HG03097 (cell line): ENCODE measurements at regions not wholly inside any gene's neighbourhood (a gene's known extent, or its start where the extent isn't known, plus 50 kb on each side); places are given as distances from the start of the nearest gene placed in this dataset.

Experiments
- ATAC-seq: cut with Tn5 transposase; IDR thresholded peaks from one replicate; pipeline ENCODE4 v1.9.1; 2021; ENCODE audit not compliant: unreplicated experiment, low FRiP score

DNA sequence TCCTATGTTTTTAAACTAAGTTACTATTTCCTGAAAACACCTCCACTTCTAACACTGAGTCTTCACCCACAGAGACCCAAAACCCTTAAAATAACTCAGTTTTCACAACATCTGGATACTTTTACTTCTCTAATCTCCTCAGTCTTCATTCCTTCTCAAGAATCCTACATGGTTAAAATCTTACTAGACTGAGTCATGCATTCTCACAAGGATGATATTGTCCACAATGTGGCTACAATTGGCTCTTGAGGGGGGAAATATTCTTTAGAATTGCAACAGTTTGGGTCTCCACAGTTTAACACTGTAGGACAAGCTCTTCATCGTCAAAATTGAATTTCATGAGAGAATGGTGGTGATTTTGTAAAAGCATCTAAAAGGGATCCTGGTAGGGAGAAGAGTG is 397.1 kb downstream of the SLITRK5 start:
- no peak for ATAC-seq

DNA sequence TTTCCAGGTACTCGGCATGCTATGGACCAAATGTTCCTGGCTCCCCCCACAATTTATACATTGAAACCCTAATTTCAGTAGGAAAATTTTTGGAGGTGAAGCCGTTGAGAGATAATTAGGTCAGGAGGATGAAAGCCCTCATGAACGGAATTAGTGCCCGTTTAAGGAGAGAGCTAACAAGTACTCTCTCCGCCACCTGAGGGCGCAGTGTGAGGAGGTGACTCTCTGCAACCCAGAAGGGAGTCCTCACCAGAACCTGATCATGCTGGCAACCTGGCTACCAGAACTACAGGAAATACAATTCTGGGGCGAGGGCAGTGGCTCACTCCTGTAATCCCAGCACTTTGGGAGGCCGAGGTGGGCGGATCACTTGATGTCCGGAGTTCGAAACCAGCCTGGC is 397.8 kb downstream of the SLITRK5 start:
- no peak for ATAC-seq

DNA sequence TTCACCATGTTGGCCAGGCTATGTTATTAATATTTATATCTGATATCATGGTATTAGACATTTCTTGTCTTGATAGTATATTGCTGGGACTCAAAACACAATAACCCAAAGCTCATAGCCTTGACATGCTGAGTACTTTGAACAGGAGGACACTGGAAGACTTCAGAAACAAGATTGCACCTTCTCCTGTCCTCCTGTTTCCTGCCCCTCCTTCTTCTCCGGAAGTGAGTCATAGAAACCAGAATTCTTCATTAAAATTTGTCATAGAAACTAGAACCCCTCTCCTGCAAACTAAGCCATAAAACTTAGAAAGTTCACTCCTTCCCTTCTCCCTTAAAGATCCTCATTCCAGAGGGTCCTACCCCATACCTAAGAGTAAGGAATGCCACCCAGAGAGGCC is 400.2 kb downstream of the SLITRK5 start:
- no peak for ATAC-seq

- no peak for ATAC-seq
Measured at GRCh38 chr13:88074794-88075510, 403.8 kb downstream of the SLITRK5 start.

DNA sequence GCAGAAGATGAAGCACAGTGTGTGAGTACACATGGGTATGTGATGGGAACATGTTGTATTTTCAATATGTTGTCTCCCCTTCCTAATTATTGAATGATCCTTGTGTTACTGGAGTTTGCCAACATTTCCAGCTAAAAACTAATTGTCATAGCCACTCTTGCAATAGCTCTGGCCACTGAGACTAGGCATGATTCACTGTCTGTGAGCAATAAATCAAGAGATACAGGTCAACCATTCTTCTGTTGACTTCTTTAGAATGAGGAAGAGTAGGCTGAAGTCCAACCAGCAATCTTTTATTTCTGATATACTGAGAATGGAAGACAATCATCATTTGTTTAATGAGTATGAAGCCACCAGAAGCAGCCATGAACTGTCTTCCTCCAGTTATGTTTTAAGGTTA is 413.9 kb downstream of the SLITRK5 start:
- no peak for ATAC-seq

DNA sequence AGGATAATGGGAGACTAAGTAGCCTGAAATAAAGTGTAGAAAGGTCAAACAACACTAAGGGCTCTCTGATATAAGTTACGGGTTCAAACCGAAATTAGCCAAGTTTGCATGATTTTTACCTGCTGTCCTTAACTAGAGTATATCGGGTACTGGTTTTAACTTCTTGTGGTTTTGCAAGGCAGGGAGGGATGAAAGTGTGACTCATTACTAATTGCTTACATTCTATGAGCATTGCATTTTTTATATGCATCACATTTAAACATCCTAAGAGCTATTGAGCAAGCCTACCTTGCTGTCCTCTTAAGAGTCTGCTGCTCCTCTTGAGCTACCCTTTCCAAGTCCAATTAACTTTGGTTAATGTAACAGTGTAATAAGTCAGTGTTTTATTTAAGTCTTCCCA is 415.4 kb downstream of the SLITRK5 start:
- ATAC-seq, result no peak

DNA sequence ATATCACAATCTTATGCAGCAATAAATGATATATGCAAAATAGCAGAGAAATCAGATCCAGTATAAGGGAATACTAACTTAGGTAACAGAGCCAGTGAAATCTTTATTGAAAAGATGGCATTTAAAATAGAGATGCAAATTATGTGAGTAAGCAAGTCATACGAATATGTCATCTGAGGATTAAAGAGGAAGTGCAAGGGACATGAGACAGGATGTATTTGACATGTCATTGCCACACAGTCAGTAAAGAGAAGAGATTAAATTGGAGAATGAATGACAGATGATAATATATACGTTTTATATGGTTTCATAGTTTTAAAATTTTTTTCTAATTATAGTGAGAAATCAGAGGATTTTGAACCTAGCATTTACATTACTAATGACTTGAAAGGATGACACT is 426.4 kb downstream of the SLITRK5 start:
- no peak for ATAC-seq

DNA sequence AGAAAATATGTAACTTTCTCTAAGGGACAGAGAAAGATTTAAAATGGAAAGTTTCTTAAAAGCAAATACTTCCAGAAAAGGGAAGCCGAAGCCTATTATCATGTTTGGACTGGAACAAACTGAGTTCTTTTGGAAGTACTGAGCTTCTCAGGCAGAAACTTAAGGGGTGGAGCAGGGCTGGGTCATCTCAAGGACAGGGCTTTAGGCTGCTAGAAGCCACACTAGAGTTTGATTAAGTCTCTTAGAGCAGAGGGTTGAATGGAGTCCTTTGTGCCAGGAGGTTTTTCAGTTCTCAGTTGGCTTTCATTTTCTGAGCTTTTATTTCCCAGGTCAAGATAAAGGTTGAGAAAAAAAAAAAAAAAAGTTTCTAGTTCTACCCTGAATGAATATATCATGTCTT is 432.7 kb downstream of the SLITRK5 start:
- ATAC-seq, result no peak

DNA sequence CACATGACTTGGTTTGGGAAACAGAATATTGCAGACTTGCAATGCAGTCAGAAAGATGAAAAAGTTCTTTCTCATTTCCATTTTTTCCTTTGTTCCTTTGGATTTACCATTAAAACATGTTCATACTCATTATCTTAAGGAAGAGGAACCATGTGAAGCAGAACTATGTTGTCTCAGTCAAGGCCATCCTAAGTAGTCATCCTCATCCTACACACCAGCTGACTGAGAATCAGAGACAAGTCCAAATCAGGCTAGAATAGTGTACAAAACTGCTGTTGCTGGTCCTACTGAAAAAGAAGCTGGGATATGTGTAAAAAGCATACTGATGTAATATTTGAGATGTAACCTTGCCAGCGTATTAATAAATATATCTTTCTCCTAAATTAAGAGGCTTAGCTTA is 433.4 kb downstream of the SLITRK5 start:
- ATAC-seq, result no peak

DNA sequence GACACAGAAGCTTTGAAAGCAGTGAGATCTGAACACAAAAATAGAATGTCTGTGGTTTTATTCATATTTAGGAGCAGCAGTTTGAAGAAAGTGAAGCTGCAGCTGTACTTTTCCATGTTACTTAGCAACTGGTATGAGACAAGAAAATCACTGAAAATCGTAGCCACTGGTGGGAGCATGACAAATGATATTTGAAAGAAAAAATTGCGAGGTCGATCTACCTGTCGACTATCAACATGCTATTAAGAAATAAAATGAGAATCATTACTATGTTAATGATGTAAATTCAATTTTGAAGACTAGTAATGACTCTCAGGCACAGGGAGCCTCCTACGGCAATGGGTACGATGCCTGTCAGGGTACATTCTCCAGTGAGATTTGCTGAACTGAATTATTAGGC is 436.4 kb downstream of the SLITRK5 start:
- ATAC-seq, result no peak

GRCh38 chr13:88112526-88112925 is 441.4 kb downstream of the SLITRK5 start:
- no peak for ATAC-seq

GRCh38 chr13:88115976-88116375 is 444.8 kb downstream of the SLITRK5 start:
- no peak for ATAC-seq

DNA sequence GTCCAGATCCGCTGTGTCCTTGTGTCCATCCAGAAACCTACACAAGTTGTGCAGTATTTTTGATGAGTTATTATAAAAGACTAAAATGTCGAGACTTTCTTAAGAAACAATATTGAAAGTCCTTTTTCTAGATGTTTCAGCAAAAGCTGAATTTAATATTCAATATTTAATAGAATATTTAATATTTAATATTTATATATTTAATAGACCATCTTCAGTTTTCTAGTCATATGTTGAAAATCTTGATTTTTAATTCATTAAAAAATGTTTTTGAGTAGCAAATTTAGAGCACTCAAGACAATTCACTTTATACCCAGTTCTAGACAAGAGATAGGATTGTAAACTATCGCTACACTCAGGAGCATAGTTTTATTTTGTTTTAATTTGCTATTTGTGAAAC is 447.8 kb downstream of the SLITRK5 start:
- no peak for ATAC-seq

DNA sequence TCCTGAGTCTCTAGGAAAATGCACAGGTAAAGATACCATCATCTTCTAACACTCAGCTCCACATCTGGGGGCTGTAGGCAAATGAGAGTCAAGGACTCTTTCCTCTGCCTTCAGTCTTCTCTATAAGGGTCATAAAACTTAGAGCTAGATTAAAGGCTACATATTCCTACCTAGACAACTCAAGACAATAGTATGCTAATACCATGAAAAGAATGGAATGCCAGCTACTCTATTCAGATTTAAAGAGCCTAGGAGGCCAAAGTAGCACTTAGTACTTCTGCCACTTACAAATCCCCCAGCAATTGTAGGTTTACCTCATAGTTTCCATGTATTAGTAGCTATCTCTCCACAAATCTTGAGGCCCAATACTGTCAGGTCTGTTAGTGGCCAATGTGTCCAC is 453.0 kb downstream of the SLITRK5 start:
- ATAC-seq, result no peak

DNA sequence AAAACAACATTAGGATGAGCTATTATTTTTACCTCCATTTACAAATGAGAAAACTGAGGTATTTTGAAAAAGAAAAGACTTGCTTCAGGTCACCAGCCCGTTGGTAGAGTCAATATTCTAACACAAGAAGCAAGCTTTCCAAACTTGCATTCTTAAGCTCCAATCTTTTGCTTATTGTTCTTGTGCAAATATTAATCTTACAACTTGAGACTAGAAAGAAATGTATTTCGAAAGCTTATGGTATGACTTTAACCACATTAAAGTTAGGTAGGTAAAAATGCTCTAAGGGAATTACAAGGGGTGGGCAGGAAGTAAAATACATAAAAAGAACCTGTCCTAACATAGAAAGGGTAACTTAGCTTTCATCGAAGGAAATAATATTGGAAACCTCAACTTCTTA is 453.9 kb downstream of the SLITRK5 start:
- no peak for ATAC-seq

DNA sequence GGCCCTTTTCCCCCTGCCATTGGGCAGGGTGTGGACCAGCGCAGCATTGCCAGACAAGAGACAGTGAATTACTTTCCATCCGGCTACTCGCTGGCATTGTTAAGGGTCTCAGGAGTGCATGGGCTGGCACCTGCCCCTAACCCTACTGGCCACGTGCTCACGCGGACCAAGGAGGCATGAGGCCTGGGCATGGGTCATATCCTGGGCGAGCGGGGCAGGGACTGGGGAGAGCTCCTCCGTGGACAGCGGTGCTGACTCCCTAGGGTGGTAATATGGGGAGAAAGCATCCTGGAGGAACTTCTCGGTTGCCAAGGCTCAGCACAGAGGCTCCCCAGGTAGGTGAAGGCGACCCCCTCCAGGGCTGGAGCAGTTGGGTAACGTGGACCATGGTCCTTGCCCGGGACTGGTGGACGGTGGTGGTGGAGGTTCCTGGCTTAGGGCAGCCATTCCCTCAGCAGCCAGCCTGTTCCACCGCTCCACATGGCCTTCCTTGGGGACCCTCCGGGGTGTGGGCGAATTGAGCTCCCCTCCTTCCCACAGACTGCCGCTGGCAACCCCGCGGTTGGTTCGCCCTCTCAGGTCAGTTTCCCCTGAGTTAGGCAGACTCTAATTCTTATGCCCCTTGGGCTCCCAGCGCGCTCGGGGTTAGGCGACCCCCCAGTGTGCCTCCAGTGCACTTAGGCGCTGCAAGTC is 465.1 kb downstream of the SLITRK5 start:
- no peak for ATAC-seq

DNA sequence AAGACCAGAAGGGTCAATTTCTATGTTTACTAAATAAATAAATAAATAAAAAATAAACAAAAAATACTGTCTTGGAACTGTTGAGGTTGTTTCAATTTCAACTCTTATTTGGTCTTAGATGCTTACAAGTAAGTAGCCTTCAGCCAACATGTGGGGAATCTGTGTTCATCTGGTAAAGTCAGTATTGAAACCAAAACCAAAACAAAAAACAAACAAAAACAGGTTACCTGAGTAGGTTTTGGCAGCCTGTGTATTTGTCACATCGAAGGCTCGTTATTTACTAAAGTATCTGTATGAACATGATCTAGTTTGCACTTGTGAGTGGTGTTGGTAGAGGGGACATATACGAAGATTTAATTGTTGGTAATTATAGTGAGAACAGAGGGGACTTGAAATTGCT is 471.5 kb downstream of the SLITRK5 start:
- ATAC-seq, result no peak

DNA sequence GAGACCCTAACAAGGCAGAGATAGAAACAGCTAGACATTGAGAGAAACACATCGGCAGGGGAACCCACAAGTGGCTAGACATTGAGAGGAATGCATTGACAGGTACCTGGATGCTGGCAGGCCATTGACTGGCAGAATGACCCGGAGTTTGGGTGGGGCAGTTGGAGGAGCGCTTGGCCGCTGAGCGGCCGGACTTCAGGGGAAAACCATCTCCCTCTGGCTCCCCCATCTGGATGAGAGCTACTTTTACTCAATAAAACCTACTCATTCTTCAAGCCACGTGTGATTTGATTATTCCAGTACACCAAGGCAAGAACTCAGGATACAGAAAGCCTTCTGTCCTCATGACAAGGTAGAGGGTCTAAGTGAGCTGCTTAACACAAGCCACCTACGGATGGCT is 473.4 kb downstream of the SLITRK5 start:
- no peak for ATAC-seq

DNA sequence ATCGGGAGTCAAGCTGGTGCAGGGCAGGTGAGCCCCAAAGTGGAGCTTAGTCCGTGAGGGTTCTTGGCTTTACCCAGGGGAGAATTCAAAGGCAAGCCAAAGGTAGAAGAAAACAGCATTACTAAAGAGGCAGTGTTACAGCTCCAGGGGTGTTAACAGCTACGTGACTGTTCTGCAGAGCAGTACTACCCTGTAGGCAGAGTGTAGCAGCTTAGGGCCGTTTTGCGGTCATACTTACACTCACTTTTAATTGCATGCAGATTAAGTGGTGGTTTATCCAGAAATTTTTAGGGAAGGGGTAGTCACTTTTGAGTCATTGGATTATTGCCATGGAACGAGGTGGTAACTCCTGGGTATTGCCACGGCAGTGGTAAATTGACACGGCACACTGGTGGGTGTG is 482.2 kb downstream of the SLITRK5 start:
- ATAC-seq, result no peak

GRCh38 chr13:88154001-88154400 is 482.8 kb downstream of the SLITRK5 start:
- ATAC-seq, result no peak

DNA sequence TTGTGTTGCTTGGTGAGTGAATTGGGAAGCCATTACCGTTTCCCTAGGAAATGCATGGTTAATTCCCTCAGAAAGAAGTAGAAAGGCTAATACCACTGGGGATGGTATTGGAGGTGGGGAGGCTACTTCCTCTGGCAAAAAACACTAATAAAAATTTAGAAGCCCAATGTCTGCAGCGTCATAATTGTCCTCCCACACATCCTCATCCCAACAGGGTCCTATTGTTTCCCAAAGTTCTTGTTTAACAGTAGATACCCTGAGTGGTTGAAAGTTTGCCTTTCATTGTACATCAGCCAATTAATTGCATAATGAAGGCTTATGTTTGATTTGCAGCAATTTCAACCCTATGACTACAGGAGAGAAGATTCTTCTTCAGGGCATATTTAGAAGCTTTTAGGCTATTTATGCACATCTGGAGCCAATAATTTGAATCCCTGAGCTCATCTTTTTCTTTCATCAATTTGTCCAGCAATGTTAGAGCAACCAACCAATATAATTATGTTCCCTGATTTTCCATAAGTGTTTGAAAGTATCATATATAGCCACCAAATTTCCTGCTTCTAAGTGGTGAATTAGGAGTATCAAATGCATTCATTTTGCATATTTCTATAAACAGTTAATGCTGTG is 491.0 kb downstream of the SLITRK5 start:
- no peak for ATAC-seq

GRCh38 chr13:88176231-88176630 is 505.1 kb downstream of the SLITRK5 start:
- ATAC-seq, result no peak
